Testis (tissue), 2 donors: ENCODE measurements at regions not wholly inside any gene's neighbourhood (a gene's known extent, or its start where the extent isn't known, plus 50 kb on each side); places are given as distances from the start of the nearest gene placed in this dataset.

ENCODE experiments used
- DNase-seq: peaks from one replicate; pipeline ENCODE4 v3.0.0-alpha.2; 2019
- H3K27ac ChIP-seq, 2 donors: fragments of 200-600 bp; sonication (generic); one replicate each; pipeline ENCODE4 v1.5.1; 2019
- H3K27me3 ChIP-seq: fragments of 200-600 bp; sonication (generic); one replicate; pipeline ENCODE4 v1.5.1; 2019
- H3K36me3 ChIP-seq: fragments of 200-600 bp; sonication (generic); one replicate; pipeline ENCODE4 v1.5.1; 2017; ENCODE audit warnings: low read depth; ENCODE audit errors: missing control alignments
- H3K4me1 ChIP-seq: fragments of 200-600 bp; sonication (generic); one replicate; pipeline ENCODE4 v1.5.1; 2019
- H3K4me3 ChIP-seq, 2 donors: fragments of 200-600 bp; sonication (generic); one replicate each; pipeline ENCODE4 v1.5.1; 2017 to 2019
- H3K9me3 ChIP-seq: fragments of 200-600 bp; sonication (generic); one replicate; pipeline ENCODE4 v1.5.1; 2017
- POLR2A ChIP-seq: fragments of 450-650 bp; IDR thresholded peaks from one replicate; pipeline ENCODE4 v1.6.1; 2017; ENCODE audit warnings: antibody characterized with exemption, mild to moderate bottlenecking, moderate library complexity
- WGBS, 2 donors: methylation state at CpG; one replicate each; pipeline ENCODE4 v1.1.5; 2018; 5-methylcytosine and 5-hydroxymethylcytosine counted together
- intact Hi-C: fragments of 100-400 bp; cut with DNase I; formaldehyde crosslinking; loops from one replicate; pipeline ENCODE4 v1.15.1; 2023; ENCODE audit warnings: low total_unique reads
- small RNA-seq, 2 donors: library from RNA; depleted of rRNA; stranded (forward); fragments of <200 nt; gene quantifications; one replicate each; pipeline ENCODE3, GENCODE V24; 2016
- TF ChIP-seq, protein P1 (sequence below), 3 experiments: fragments of 450-650 bp in 2 of 3; fragments of 200-600 bp in 1 of 3; sonication (generic) in 1 of 3; IDR thresholded peaks; one replicate each; pipeline ENCODE4 v1.5.1; 2016 to 2019; ENCODE audit warnings: antibody characterized with exemption in 3 of 3, mild to moderate bottlenecking in 2 of 3, moderate library complexity in 1 of 3

DNA sequence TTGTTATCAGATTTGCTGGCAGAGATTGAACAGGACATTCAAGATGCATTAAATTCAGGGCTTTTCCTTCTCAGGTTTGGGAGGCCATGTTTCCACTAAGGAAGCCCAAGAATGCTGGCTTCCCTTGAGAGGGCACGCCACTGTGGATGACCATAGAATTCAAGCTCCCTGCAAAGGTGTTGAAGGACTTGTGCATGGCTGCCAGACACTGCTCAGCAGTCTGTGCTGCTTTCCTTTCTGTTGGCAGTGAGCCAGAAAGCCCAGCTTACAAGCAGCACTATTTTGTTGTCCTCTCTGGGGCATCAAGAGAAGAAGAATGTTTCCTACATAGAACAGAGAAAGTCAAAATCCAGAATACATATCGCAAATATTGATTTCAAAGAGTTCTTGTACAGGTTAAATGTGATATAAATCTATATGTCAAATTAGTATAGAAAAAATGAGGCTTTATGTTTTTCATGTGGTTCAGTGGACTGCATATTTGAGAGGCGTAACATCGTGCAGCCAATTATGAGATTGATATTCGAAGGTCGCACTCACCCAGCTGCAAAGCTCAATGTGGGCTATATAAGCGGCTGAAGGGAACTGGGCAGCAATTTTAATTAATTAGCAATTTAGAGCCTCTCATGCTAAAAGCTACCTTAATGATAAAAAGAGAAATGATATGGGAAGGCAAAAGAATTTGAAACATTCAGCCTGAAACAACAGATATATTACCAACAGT is 103.1 kb upstream of the ISL1 start:
- DNase-seq = peak; percentile 27
- H3K4me3 ChIP-seq = no peak overlapping the region
- no peaks in the 10 kb centered on the region for H3K36me3 ChIP-seq
- intact Hi-C loops = no loop called here
- H3K27ac ChIP-seq = no peak overlapping the region
- 37 to 51% methylated on average over 7 of the region's 7 CpGs for WGBS, 2 donors
- no peaks in the 10 kb centered on the region for H3K27me3 ChIP-seq
- H3K4me1 ChIP-seq = peaks cover 5% of the 10 kb centered on the region
- no peaks in the 10 kb centered on the region for H3K9me3 ChIP-seq
- no peak for TF ChIP-seq POLR2A
- TF ChIP-seq, protein P1, sequence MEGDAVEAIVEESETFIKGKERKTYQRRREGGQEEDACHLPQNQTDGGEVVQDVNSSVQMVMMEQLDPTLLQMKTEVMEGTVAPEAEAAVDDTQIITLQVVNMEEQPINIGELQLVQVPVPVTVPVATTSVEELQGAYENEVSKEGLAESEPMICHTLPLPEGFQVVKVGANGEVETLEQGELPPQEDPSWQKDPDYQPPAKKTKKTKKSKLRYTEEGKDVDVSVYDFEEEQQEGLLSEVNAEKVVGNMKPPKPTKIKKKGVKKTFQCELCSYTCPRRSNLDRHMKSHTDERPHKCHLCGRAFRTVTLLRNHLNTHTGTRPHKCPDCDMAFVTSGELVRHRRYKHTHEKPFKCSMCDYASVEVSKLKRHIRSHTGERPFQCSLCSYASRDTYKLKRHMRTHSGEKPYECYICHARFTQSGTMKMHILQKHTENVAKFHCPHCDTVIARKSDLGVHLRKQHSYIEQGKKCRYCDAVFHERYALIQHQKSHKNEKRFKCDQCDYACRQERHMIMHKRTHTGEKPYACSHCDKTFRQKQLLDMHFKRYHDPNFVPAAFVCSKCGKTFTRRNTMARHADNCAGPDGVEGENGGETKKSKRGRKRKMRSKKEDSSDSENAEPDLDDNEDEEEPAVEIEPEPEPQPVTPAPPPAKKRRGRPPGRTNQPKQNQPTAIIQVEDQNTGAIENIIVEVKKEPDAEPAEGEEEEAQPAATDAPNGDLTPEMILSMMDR (IDR thresholded peaks at IDR 0.05) = no peak

DNA sequence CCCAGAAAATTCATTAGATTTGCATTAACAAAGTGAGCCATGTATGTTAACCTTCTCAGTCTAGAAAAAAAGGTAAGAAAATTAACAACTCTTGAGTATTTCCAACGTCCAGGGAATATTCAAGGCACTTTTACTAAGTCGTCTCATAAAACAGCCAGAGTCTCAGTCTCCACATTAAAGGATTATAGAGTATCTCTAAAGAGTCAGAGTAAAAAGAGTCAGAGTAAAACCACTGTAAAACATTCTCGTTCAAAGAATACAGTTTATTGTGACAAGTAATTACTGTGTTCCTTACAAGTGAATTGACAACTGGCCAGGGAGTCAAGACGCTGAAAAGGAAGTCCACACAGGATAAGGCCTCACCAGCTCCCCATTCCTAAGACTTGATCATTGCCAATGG is 97.2 kb upstream of the ISL1 start:
- intact Hi-C loops = no loop called here
- no peak for DNase-seq
- Histone ChIP-seq H3K4me3 (no peak overlapping the region), H3K27me3 (no peaks in the 10 kb centered on the region), H3K36me3 (no peaks in the 10 kb centered on the region), H3K4me1 (no peaks in the 10 kb centered on the region), H3K27ac (no peak overlapping the region), H3K9me3 (no peaks in the 10 kb centered on the region)
- TF ChIP-seq POLR2A = no peak
- TF ChIP-seq, protein P1 (IDR thresholded peaks at IDR 0.05) = no peak
- 75 to 83% methylated on average over 4 of the region's 4 CpGs for WGBS, 2 donors

DNA sequence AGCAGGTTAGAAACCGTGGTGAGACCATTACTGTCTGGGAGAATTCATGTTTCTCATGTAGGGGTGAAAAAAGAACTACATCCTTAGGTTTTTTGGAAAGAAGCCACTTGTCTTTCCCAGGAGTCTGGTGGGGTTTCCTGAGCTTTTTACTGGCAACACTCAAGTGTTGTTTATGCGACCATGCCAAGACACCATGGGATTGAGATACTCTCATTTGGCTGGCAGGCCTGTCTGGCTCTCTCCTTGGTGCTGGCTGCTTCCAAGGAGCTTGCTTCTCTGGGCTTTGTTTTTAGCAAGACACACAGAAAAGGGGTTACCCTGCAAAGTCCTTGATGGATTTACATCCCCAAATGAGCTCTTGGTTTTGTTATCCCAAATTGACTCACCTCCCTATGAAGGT is 80.9 kb upstream of the ISL1 start:
- no peaks in the 10 kb centered on the region for H3K27me3 ChIP-seq
- no peaks in the 10 kb centered on the region for H3K9me3 ChIP-seq
- no peaks in the 10 kb centered on the region for H3K4me1 ChIP-seq
- no peaks in the 10 kb centered on the region for H3K36me3 ChIP-seq
- no peak overlapping the region for H3K27ac ChIP-seq
- TF ChIP-seq, protein P1 (IDR thresholded peaks at IDR 0.05) = no peak
- TF ChIP-seq POLR2A = no peak
- 59 to 74% methylated on average over 2 of the region's 2 CpGs for WGBS, 2 donors
- no peak for DNase-seq
- no peak overlapping the region for H3K4me3 ChIP-seq
- intact Hi-C loops = no loop called here

DNA sequence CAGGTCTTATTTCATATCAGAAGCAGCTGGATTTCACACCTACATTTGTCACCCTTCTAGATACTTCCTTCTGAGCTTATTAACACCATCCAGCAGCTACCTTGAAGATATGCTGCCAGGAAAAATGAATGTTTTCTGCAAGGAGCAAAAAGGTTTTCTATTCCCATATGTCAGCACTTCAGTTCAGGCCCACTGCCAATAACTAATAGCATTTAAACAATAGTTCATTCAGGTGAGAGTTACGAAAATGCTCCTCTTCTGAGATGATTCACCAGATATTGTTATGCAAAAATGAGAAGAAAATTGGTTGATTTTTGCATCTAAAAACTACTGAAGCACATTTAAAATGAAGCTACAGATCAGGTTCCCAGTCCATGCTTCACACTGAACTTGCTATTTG is 56.4 kb upstream of the ISL1 start:
- H3K4me3 ChIP-seq = no peak overlapping the region
- TF ChIP-seq POLR2A = no peak
- TF ChIP-seq, protein P1 (IDR thresholded peaks at IDR 0.05) = no peak
- intact Hi-C loops = no loop called here
- no peaks in the 10 kb centered on the region for H3K4me1 ChIP-seq
- DNase-seq = no peak
- whole genome bisulfite sequencing, 2 donors = 62 to 63% methylated on average over 1 of the region's 1 CpG
- no peaks in the 10 kb centered on the region for H3K36me3 ChIP-seq
- no peak overlapping the region for H3K27ac ChIP-seq
- H3K9me3 ChIP-seq = no peaks in the 10 kb centered on the region
- no peaks in the 10 kb centered on the region for H3K27me3 ChIP-seq

Small RNAs in the stretch of these regions (small RNA-seq; reads per million reads assigned to genes)
- gene AC022441.3 (0 reads per million in 2 donors), gene RNU6-1296P (0 to 0.19 reads per million in 2 donors), gene RNU6-480P (0 reads per million in 2 donors)
